Erythroblast (primary cell): ENCODE measurements at regions not wholly inside any gene's neighbourhood (a gene's known extent, or its start where the extent isn't known, plus 50 kb on each side); places are given as distances from the start of the nearest gene placed in this dataset.
"Not testable (repeated sequence)": the region's sequence is repeated elsewhere in the genome, so short reads cannot be mapped to it uniquely, and the experiment has no call there.

Source experiments
- DNase-seq, 2 experiments: peaks; one replicate each; lab custom pipeline; 2025; lab: John Stamatoyannopoulos, UW
- GATA1 ChIP-seq: IDR thresholded peaks from 2 replicates; pipeline ENCODE4 v1.6.1; 2011; ENCODE audit warnings: low read depth, mild to moderate bottlenecking, control low read depth, low read length, moderate library complexity
- POLR2A ChIP-seq: IDR thresholded peaks from 2 replicates; pipeline ENCODE4 v1.6.1; 2011; ENCODE audit warnings: mild to moderate bottlenecking, low read length

GRCh38 chr4:189548484-189549125 lies 392.1 kb upstream of the FRG1 start:
- no peak for TF ChIP-seq GATA1
- TF ChIP-seq POLR2A, result no peak

GRCh38 chr4:189551931-189552670 lies 388.6 kb upstream of the FRG1 start:
- DNase-seq, result not testable (repeated sequence)

More at GRCh38 chr4:189548484-189549125, 392.1 kb upstream of the FRG1 start:
- DNase-seq, result no peak

DNA sequence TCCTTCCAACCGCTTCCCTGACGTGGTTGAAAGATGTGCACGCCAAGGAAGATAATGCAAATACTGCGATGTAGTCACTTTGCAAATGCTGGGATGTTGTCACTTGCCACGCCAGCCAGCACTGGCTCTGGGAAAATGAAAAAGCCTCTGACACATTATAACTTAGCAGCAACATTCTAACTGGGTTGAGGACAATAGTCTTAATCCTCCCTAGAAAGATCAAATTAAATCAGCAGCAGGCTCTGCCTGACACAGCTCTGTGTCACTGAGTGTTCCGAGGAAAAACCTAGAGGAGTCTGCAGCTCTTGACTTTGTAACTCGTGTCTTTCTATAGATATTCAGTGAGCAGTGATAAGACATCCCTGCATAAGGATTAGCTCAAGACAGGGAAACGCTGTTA lies 380.1 kb upstream of the FRG1 start:
- not testable (repeated sequence) for DNase-seq

- DNase-seq, result not testable (repeated sequence)
Measured at GRCh38 chr4:189563751-189564150, 376.9 kb upstream of the FRG1 start.

DNA sequence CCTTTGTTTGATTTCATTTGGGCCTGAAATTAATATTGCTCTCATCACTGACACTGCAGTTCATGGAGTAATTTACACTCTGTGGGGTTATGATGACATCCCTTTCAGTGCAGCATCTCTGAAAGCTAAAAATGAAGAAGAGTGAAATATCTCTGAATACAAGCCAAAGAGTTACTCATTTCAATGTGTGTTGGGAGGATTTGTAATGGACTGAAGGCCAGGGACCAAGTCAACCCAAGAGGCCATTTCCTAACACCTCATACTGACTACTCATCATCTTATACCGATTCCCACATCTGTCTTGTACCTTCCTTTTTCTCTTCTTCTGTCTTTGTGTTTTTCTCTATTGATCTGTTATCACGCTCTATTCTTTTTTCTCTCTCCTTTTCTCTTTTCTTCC lies 374.4 kb upstream of the FRG1 start:
- not testable (repeated sequence) for DNase-seq

DNA sequence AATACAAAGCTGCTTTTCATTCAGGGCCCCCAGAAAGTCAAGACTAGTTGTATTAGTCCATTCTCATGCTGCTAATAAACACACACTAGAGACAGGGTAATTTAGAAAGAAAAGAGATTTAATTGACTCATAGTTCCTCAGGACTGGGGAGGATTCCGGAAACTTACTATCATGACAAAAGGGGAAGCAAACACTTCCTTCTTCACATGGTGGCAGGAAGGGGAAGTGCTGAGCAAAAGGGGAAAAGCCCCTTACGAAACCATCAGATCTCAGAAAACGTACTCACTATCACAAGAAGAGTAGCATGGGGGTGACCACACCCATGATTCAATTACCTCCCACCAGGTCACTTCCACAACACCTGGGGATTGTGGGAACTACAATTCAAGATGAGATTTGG lies 373.8 kb upstream of the FRG1 start:
- DNase-seq, result not testable (repeated sequence)

DNA sequence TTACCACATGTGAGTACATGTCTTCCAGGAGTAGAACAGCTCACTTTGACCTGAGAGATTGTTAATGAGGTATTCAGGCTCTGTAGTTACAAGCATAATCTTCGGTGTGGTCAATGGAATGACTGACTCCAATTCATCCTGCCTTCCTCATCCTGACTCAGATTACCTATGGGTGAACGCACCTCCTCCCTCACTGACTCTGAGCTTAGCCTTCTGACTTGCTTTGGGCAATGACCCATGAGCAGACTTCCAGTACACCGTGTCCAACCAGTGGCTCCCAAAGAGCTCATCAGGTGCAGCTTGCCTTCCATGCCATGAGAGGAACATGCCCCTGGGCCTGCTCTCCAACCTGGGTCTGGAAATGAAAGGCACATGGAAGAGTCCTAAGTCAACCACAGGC lies 361.0 kb upstream of the FRG1 start:
- DNase-seq, result not testable (repeated sequence)

DNA sequence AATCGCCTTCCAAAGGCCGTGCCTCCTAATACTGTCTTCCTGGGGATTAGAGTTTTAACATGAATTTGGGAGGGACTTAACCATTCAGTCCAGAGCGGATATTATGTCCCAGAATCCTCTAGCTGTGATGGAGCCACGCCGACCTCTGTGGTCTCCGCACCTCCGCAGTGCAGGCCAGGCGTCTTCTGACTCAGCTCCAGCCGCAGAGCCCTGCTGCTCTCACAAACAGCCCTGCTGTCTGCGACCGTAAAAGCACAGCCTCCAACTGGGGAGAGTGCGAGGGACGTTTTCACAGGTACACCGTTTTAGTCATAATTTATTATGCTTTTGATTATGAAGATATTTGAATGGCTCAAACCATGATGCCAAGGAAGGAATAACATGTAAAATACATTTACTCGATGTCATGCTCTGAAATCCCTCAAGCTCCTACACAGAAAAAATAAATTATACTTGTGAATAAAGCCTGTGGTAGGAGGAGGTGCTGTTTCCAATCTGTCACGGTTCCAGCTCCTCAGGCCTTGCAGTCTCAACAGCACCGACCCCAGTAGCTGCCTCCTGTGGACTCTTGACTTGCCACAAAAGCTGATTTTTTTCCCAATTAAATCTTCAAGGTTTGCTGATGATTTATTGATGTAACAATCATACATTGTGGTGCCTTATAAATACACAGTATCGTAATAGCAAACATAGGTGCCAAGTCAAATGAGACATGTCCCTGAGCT lies 353.6 kb upstream of the FRG1 start:
- DNase-seq, result not testable (repeated sequence)

- not testable (repeated sequence) for DNase-seq
Measured at GRCh38 chr4:189589201-189589600, 351.5 kb upstream of the FRG1 start.

DNA sequence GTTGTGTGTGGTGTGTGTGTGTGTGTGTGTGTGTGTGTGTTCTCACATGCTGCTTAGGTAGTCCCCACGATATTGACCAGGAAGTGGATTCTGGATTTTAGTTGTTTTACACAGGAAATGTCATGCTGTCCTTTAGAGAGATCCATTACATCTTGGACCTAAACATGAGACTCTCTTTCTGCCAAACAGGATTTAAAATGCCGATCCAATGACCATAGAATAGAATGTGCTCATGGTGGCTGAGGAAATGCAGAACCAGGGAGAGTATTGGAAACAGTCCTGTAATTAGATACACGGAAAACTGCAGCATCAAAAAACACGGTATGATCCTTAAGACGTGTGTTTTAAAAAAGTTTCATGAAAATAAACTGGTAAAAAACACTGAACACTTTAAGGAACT lies 347.8 kb upstream of the FRG1 start:
- no peak for TF ChIP-seq GATA1
- TF ChIP-seq POLR2A, result no peak
- DNase-seq, result no peak

DNA sequence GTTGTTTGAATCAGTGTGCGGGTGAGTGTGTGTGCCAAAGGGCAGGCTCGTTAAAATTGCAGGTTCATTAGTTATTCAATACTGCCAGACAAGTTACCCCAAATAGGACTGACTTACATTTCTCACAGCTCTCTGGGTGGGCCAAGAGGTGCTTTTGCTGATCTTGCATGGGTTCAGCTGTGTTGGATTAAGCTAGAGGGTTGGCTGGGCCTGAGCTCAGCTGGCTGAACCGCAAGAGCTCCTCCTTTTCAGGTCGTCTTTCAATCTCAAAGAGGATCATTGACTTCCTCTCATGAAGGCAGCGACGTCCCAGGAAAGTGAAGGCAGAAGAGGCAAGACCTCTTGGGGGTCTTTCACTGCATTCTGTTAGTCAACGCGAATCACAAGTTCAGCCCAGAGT lies 343.3 kb upstream of the FRG1 start:
- TF ChIP-seq POLR2A, result no peak
- TF ChIP-seq GATA1, result no peak
- DNase-seq, result no peak

DNA sequence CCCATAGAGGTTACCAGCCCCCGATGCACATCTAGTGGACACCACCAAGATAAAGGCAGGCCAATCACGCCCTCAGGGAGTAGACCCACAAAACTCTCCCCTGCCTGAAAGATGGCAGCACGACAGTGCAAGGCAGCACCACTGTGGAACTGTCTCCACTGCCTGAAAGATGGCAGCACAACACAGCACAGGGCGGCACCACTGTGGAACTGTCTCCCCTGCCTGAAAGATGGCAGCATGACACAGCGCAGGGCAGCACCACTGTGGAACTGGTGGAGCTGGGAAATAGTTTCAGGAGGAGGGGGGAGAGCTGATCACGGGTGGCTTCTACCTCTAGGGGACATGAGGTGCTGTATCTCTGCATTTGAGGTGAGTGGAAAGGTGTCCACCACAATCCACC lies 340.4 kb upstream of the FRG1 start:
- no peak for DNase-seq
- TF ChIP-seq GATA1 (no peak), POLR2A (no peak)

DNA sequence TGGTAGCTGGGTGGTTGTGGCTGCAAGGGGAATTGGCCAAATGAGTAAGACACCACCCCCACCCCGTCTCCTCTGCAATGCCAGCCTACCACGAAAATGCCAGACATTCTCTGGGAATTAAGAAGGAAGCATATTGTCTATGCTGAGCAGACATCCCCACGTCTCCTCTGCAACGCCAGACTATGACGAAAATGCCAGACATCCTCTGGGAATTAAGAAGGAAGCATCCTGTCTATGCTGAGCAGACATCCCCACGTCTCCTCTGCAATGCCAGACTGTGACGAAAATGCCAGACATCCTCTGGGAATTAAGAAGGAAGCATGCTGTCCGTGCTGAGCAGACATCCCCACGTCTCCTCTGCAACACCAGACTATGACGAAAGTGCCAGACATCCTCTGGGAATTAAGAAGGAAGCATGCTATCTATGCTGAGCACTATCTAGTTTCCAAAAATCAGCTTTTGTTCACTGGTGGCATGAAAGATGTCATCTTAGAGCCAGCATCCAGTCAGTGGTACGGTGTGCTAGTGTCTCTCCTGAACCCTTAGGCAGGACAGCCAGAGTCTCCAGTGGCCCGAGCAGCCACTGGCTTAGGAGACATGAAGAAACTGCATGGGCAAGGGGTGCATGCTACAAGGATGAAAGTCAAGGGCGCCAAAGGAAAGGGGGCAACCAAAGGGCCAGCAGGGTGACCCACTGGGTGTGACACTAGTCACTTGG lies 339.8 kb upstream of the FRG1 start:
- DNase-seq, result no peak
- TF ChIP-seq GATA1 (no peak), POLR2A (no peak)

DNA sequence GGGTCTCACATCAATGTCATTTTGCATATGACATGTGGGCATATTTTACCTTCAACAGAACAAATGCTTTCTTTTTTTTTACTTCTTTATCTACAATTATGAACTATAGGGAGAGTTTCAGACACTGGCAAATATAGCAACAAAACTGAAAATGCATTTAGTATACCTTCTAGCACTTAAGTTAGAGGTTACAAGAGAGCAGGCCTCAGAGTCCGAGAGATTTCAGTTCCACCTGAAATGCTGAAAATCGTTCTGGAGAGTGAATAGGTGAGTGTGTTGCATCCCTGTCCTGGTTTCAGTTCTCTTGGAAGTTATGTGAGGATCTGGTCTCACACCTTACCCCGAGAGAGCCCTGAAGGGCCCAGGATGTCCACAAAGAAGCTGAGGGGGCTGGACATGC lies 337.8 kb upstream of the FRG1 start:
- DNase-seq, result not testable (repeated sequence)

DNA sequence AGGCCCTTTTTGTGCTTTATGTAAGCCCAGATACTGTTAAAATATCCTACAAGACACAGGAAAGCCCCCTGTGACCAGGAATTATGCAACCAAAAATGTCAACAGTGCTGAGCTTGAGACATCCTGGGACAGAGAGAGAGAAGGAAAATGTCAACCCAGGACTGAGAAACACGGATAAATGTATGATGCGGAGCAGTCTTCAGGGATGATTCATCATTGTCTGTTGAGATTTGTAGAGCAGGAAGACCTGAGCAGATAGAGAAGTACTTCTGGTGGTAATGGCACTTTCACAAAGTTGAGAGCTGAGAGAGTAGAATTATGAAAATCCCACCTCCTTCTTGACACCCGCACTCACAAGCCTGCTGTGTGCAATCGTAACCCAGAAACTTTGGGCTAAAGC lies 330.1 kb upstream of the FRG1 start:
- DNase-seq, result not testable (repeated sequence)
